ENCODE measurements at regions not wholly inside any gene's neighbourhood (a gene's known extent, or its start where the extent isn't known, plus 50 kb on each side); places are given as distances from the start of the nearest gene placed in this dataset.

- H3K4me1 ChIP-seq (ENCODE audit: insufficient read depth, low read length) = no peaks in the 10 kb centered on the region
- H3K23me2 ChIP-seq (ENCODE audit: insufficient read length, low read depth, low read length, poor library complexity, severe bottlenecking) = no peaks in the 10 kb centered on the region
- H2BK15ac ChIP-seq (ENCODE audit: low read depth, low read length) = no peak overlapping the region
- H3K79me2 ChIP-seq (ENCODE audit: insufficient read depth, low read length) = no peaks in the 10 kb centered on the region
- H4K91ac ChIP-seq (ENCODE audit: insufficient read length, low read depth, low read length) = no peak overlapping the region
- H2BK20ac ChIP-seq (ENCODE audit: low read depth, low read length, poor library complexity, severe bottlenecking) = no peak overlapping the region
- no peak overlapping the region for H3K27ac ChIP-seq (ENCODE audit: insufficient read length, low read depth, low read length)
- no peak overlapping the region for H2AK5ac ChIP-seq (ENCODE audit: insufficient read length, low read length)
- no peak overlapping the region for H3K18ac ChIP-seq (ENCODE audit: insufficient read length, low read depth, low read length)
- H3K27ac Mint-ChIP-seq = no peak overlapping the region
- H4K8ac ChIP-seq (replicated peaks; ENCODE audit: insufficient read length, low read depth, low read length) = no peak overlapping the region
- no peak overlapping the region for H3K4me3 Mint-ChIP-seq
- H3K27me3 ChIP-seq (ENCODE audit: insufficient read depth, low read length) = no peaks in the 10 kb centered on the region
- H3K79me1 ChIP-seq (ENCODE audit: insufficient read depth, low read depth, low read length, poor library complexity, severe bottlenecking) = no peaks in the 10 kb centered on the region
- no peaks in the 10 kb centered on the region for H4K20me1 ChIP-seq (ENCODE audit: control insufficient read depth, insufficient read depth, insufficient read length)
- H3K23ac ChIP-seq (ENCODE audit: insufficient read length, low read depth, low read length) = no peak overlapping the region
- H3K4me2 ChIP-seq (ENCODE audit: insufficient read depth, insufficient read length, low read length) = no peak overlapping the region
- no peak overlapping the region for H2BK5ac ChIP-seq (ENCODE audit: insufficient read length, low read length)
- no CpG with 5 or more reads among the region's 4 CpGs for WGBS (ENCODE audit: extremely low coverage, insufficient read length, low lambda C conversion rate)
- H2BK12ac ChIP-seq (ENCODE audit: insufficient read length, low read depth, low read length) = no peak overlapping the region
- H3K9ac ChIP-seq (ENCODE audit: extremely low read depth, insufficient read length, low read length) = no peak overlapping the region
- H3K4me1 Mint-ChIP-seq = peaks cover 3 to 7% of the 10 kb centered on the region in 2 experiments
- H3K9me3 Mint-ChIP-seq = no peaks in the 10 kb centered on the region
- no peaks in the 10 kb centered on the region for H3K36me3 Mint-ChIP-seq (ENCODE audit: insufficient read depth in 1 of 3, low read depth in 3 of 3)
- H3K27me3 Mint-ChIP-seq (ENCODE audit: low read depth) = peaks cover 2% of the 10 kb centered on the region; the same call in 1 of the 2 replicates
- H4K5ac ChIP-seq (ENCODE audit: insufficient read length, low read depth, low read length) = no peak overlapping the region
- H3T11ph ChIP-seq (ENCODE audit: low read length) = no peak overlapping the region
- H3K56ac ChIP-seq (ENCODE audit: insufficient read length, low read depth, low read length) = no peak overlapping the region
- H2BK120ac ChIP-seq (ENCODE audit: low read depth, low read length, poor library complexity, severe bottlenecking) = no peak overlapping the region
- H3K4ac ChIP-seq (ENCODE audit: low read depth, low read length) = no peak overlapping the region
- H2AFZ ChIP-seq (ENCODE audit: low read length) = no peak overlapping the region
- H3K9me3 ChIP-seq (ENCODE audit: control insufficient read depth, low read depth, low read length) = no peaks in the 10 kb centered on the region
- no peak overlapping the region for H3K14ac ChIP-seq (ENCODE audit: insufficient read depth, low read length)
- no peak for DNase-seq
- TF ChIP-seq CTCF (conservative IDR thresholded peaks at IDR 0.05) = no peak
Measured at GRCh38 chr9:108158236-108158995, 668.8 kb upstream of the KLF4 start.
